ENCODE measurements at regions not wholly inside any gene's neighbourhood (a gene's known extent, or its start where the extent isn't known, plus 50 kb on each side); places are given as distances from the start of the nearest gene placed in this dataset.

- 86% methylated on average over 8 of the region's 8 CpGs for WGBS
Measured at GRCh38 chr4:152224223-152224622, 311.7 kb downstream of the FBXW7 start.

GRCh38 chr4:152223600-152223999 is 312.3 kb downstream of the FBXW7 start:
- H3K4me1 ChIP-seq (ENCODE audit: insufficient read depth) = no peaks in the 10 kb centered on the region
- no peak overlapping the region for H3K27ac ChIP-seq (ENCODE audit: low read depth)
- 88% methylated on average over 4 of the region's 4 CpGs for WGBS
- H3K4me3 ChIP-seq (ENCODE audit: low read depth, low read length) = no peak overlapping the region
- no peak for DNase-seq (ENCODE audit: extremely low spot score)
- H3K36me3 ChIP-seq (ENCODE audit: insufficient read depth) = no peaks in the 10 kb centered on the region

More at GRCh38 chr4:152224223-152224622, 311.7 kb downstream of the FBXW7 start:
- Histone ChIP-seq H3K4me3 (ENCODE audit: low read depth, low read length) (no peak overlapping the region), H3K27ac (ENCODE audit: low read depth) (no peak overlapping the region), H3K4me1 (ENCODE audit: insufficient read depth) (no peaks in the 10 kb centered on the region), H3K36me3 (ENCODE audit: insufficient read depth) (no peaks in the 10 kb centered on the region)
- DNase-seq (ENCODE audit: extremely low spot score) = no peak

- Histone ChIP-seq H3K36me3 (ENCODE audit: insufficient read depth) (no peaks in the 10 kb centered on the region), H3K4me1 (ENCODE audit: insufficient read depth) (no peaks in the 10 kb centered on the region), H3K27ac (ENCODE audit: low read depth) (no peak overlapping the region), H3K4me3 (ENCODE audit: low read depth, low read length) (no peak overlapping the region)
- DNase-seq (ENCODE audit: extremely low spot score) = no peak
- 82% methylated on average over 10 of the region's 10 CpGs for WGBS
Measured at GRCh38 chr4:152221816-152222516, 313.9 kb downstream of the FBXW7 start.

- 67% methylated on average over 2 of the region's 2 CpGs for WGBS
- Histone ChIP-seq H3K36me3 (ENCODE audit: insufficient read depth) (no peaks in the 10 kb centered on the region), H3K4me3 (ENCODE audit: low read depth, low read length) (no peak overlapping the region), H3K4me1 (ENCODE audit: insufficient read depth) (no peaks in the 10 kb centered on the region), H3K27ac (ENCODE audit: low read depth) (no peak overlapping the region)
- DNase-seq (ENCODE audit: extremely low spot score) = no peak
Measured at GRCh38 chr4:152220201-152220666, 315.7 kb downstream of the FBXW7 start.

- no peak for DNase-seq (ENCODE audit: extremely low spot score)
- Histone ChIP-seq H3K4me3 (ENCODE audit: low read depth, low read length) (no peak overlapping the region), H3K4me1 (ENCODE audit: insufficient read depth) (no peaks in the 10 kb centered on the region), H3K36me3 (ENCODE audit: insufficient read depth) (no peaks in the 10 kb centered on the region), H3K27ac (ENCODE audit: low read depth) (no peak overlapping the region)
- WGBS = 80% methylated on average over 4 of the region's 4 CpGs
Measured at GRCh38 chr4:152218576-152218975, 317.3 kb downstream of the FBXW7 start.

- no peak for DNase-seq (ENCODE audit: extremely low spot score)
- Histone ChIP-seq H3K27ac (ENCODE audit: low read depth) (no peak overlapping the region), H3K4me1 (ENCODE audit: insufficient read depth) (no peaks in the 10 kb centered on the region), H3K36me3 (ENCODE audit: insufficient read depth) (no peaks in the 10 kb centered on the region), H3K4me3 (ENCODE audit: low read depth, low read length) (no peak overlapping the region)
- 74% methylated on average over 3 of the region's 3 CpGs for WGBS
Measured at GRCh38 chr4:152217896-152218295, 318.0 kb downstream of the FBXW7 start.

- no peak for DNase-seq (ENCODE audit: extremely low spot score)
- no peaks in the 10 kb centered on the region for H3K36me3 ChIP-seq (ENCODE audit: insufficient read depth)
- H3K27ac ChIP-seq (ENCODE audit: low read depth) = no peak overlapping the region
- H3K4me3 ChIP-seq (ENCODE audit: low read depth, low read length) = no peak overlapping the region
- no peaks in the 10 kb centered on the region for H3K4me1 ChIP-seq (ENCODE audit: insufficient read depth)
- 56% methylated on average over 7 of the region's 7 CpGs for WGBS
Measured at GRCh38 chr4:152211936-152212653, 323.8 kb downstream of the FBXW7 start.

GRCh38 chr4:152209772-152210493 is 326.0 kb downstream of the FBXW7 start:
- no peak overlapping the region for H3K4me3 ChIP-seq (ENCODE audit: low read depth, low read length)
- WGBS = 72% methylated on average over 4 of the region's 4 CpGs
- no peaks in the 10 kb centered on the region for H3K4me1 ChIP-seq (ENCODE audit: insufficient read depth)
- no peak for DNase-seq (ENCODE audit: extremely low spot score)
- no peak overlapping the region for H3K27ac ChIP-seq (ENCODE audit: low read depth)
- H3K36me3 ChIP-seq (ENCODE audit: insufficient read depth) = no peaks in the 10 kb centered on the region

GRCh38 chr4:152207378-152207720 is 328.5 kb downstream of the FBXW7 start:
- WGBS = 47% methylated on average over 2 of the region's 2 CpGs

GRCh38 chr4:152206646-152207377 is 329.1 kb downstream of the FBXW7 start:
- 33% methylated on average over 8 of the region's 8 CpGs for WGBS
- no peak overlapping the region for H3K27ac ChIP-seq (ENCODE audit: low read depth)
- H3K36me3 ChIP-seq (ENCODE audit: insufficient read depth) = no peaks in the 10 kb centered on the region
- no peak for DNase-seq (ENCODE audit: extremely low spot score)
- H3K4me3 ChIP-seq (ENCODE audit: low read depth, low read length) = no peak overlapping the region
- H3K4me1 ChIP-seq (ENCODE audit: insufficient read depth) = no peaks in the 10 kb centered on the region

More at GRCh38 chr4:152207378-152207720, 328.5 kb downstream of the FBXW7 start:
- DNase-seq (ENCODE audit: extremely low spot score) = no peak
- no peak overlapping the region for H3K27ac ChIP-seq (ENCODE audit: low read depth)
- H3K4me1 ChIP-seq (ENCODE audit: insufficient read depth) = no peaks in the 10 kb centered on the region
- no peak overlapping the region for H3K4me3 ChIP-seq (ENCODE audit: low read depth, low read length)
- no peaks in the 10 kb centered on the region for H3K36me3 ChIP-seq (ENCODE audit: insufficient read depth)

GRCh38 chr4:152206185-152206584 is 329.7 kb downstream of the FBXW7 start:
- Histone ChIP-seq H3K27ac (ENCODE audit: low read depth) (no peak overlapping the region), H3K4me3 (ENCODE audit: low read depth, low read length) (no peak overlapping the region), H3K36me3 (ENCODE audit: insufficient read depth) (no peaks in the 10 kb centered on the region), H3K4me1 (ENCODE audit: insufficient read depth) (no peaks in the 10 kb centered on the region)
- DNase-seq (ENCODE audit: extremely low spot score) = no peak
- 30% methylated on average over 5 of the region's 5 CpGs for WGBS

- no peak overlapping the region for H3K4me3 ChIP-seq (ENCODE audit: low read depth, low read length)
- 71% methylated on average over 3 of the region's 3 CpGs for WGBS
- no peak overlapping the region for H3K27ac ChIP-seq (ENCODE audit: low read depth)
Measured at GRCh38 chr4:152202415-152202814, 333.5 kb downstream of the FBXW7 start.

GRCh38 chr4:152200511-152201333 is 335.2 kb downstream of the FBXW7 start:
- Histone ChIP-seq H3K4me1 (ENCODE audit: insufficient read depth) (no peaks in the 10 kb centered on the region), H3K36me3 (ENCODE audit: insufficient read depth) (no peaks in the 10 kb centered on the region), H3K27ac (ENCODE audit: low read depth) (no peak overlapping the region), H3K4me3 (ENCODE audit: low read depth, low read length) (no peak overlapping the region)
- WGBS = 76% methylated on average over 7 of the region's 7 CpGs
- DNase-seq (ENCODE audit: extremely low spot score) = no peak

More at GRCh38 chr4:152202415-152202814, 333.5 kb downstream of the FBXW7 start:
- Histone ChIP-seq H3K36me3 (ENCODE audit: insufficient read depth) (no peaks in the 10 kb centered on the region), H3K4me1 (ENCODE audit: insufficient read depth) (no peaks in the 10 kb centered on the region)
- DNase-seq (ENCODE audit: extremely low spot score) = no peak

Measured in urinary bladder (tissue), 3 donors.